HG02642 (cell line): ENCODE measurements at regions not wholly inside any gene's neighbourhood (a gene's known extent, or its start where the extent isn't known, plus 50 kb on each side); places are given as distances from the start of the nearest gene placed in this dataset.
"Not testable (repeated sequence)": the region's sequence is repeated elsewhere in the genome, so short reads cannot be mapped to it uniquely, and the experiment has no call there.

Source experiments
- ATAC-seq: cut with Tn5 transposase; IDR thresholded peaks from one replicate; pipeline ENCODE4 v1.9.1; 2021; ENCODE audit warnings: mild to moderate bottlenecking; ENCODE audit not compliant: unreplicated experiment, poor library complexity

DNA sequence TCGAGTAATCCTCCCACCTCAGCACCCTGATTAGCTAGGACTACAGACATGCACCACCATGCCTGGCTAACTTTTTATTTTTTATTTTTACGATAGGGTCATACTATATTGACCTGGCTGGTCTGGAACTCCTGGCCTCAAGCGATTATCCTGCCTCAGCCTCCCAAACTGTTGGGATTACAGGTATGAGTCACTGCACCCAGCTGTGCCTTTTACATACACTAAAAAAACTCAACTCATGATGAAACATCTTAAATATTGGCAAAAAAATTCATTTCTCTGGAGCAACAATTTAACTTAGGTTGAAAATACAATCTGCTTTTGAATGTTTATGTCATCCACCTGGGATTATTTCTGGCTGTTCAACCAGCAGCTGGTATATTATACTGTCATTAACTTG, 598.3 kb upstream of the ZP4 start:
- ATAC-seq = no peak

DNA sequence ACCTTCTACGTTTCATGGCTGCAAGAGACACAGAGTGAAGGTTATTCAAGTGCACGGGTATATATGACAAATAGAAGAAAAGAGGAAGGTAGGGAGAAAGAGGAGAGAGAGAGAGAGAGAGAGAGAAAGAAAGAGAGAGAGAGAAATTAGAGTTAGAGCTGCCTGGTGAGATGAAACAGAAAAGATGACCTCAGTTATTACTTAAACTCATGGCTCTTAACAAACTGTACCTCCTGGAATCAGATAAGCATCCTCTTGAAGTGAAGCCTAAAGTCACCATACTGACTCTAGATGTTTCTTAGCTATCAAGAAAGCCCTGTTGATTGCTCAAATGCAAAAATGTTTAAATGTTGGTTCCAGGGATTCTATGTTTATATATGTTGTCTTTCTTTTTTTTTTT, 597.7 kb upstream of the ZP4 start:
- ATAC-seq = no peak

DNA sequence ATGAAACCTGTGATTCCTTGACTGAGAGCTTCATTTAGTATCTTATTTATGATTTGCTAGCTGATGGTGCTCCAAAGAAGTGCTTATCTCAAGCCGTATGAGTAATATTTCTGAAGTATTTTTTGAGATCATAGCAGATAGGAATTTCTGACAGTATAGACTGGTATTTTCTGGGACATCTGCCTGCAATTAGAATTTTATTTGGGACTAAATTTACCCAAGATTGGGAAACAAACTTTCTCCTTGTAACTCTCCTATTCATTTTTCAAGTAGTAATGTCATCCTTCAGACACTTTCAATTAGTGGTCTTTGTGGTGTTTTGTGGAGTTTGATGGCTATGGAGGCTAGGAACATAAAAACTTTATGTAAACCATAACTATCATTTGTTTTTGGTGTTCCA, 597.2 kb upstream of the ZP4 start:
- ATAC-seq = no peak

DNA sequence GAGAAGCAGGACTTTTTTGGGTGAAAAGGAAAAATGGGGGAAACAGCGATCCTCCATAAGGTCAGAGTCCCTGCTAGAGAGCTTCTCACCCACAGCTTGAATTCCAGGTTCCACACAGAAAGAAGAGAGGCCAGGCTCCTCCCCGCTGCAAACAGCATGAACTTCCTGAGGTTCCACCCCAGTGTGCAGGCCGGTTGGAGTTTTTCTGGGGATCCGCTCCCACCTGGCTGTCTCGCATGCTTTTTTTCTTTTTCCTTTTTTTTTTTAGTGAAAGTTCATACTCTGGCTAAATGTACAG, 595.1 kb upstream of the ZP4 start:
- no peak for ATAC-seq

DNA sequence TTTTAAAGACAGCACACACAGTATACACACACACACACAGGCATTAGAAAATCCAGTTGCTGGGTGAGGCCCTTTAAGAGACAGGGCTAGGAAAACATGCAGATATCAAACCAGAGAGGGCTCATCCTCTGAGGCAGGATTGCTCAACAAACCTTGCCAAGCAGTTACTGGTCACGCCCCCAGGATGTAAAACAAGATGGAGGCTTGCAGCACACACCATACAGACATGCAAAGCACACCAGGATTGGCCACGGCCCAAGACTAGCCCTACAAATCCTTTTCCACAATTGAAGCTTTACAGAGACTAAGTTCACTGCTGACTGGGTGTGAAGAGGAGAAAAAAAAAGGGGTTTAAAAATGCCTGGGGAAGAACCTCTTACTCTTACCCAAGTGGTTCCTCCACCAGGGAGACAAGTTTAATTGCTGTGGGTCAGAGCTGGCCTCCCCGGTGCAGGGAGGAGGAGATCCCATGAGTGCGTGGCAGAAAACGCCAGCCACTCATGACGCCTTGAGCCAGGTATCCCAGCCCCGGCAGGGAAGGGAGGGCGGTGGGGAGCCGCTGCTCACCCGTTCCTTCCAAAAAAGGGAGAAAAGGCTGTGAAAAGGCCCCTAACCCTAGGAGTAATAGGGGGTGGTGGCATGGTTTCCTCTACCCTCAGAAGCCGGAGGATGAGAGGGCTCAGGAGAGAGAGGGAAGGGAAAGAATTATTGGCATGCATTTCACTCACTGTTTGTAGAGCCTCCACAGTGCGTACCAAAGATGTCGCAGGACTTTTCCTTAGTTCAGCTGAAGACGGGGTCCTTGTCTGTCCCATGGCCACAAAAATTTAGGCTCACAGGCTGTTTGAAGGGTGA, 594.6 kb upstream of the ZP4 start:
- ATAC-seq = no peak

DNA sequence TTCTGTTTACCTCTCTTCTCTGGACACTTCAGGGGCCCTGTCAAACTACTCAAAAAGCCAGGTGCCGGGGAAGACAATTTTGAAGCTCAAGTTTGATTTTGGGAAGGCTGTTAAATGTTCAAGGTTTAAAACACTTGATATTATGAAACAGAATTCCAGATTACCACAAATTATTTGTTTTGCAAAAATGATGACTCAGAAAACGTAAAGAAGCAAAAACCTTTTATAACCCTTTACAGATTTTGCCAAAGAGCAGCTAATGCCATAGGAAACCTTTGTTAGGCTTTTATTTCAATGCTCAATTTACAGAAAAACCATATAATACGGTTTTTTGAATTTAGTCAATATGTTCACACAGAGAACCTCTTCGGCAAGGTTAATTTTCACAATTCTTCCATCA, 593.4 kb upstream of the ZP4 start:
- no peak for ATAC-seq

DNA sequence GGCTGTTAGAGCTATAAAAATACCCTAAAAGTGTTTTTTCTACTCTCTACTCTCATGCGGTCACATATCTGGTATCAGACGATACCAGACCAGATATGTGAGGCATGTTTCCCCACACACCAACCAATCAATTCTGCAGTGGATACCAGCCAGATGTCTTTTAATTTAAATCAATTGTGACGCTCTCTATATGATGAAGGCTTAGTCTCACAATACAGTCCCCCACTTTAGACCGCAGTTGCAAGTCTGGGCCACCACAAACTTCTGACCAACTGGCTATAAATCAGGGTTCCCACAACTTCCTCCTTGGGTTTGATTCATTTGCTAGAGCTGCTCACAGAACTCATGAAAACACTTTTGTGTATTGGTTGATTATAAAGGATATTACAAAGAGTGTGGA, 586.1 kb upstream of the ZP4 start:
- ATAC-seq = no peak

DNA sequence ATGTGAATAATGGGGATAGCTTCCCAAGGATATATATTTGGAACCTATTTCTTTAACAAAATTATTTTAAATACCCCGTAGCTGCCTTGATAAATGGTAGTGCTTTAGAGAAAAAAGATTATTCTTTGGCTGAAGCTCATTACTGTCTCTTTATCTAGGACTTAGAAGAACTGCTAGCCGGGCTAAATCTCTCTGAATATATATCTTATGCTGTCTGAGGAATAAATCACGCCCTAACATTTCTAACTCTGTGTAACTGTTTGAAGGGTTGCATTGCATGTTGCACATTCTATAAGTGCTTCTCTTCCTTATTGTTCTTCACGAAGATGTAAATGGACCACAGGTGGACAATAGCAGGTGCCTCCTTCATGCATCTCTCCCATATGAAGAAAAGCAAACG, 585.0 kb upstream of the ZP4 start:
- ATAC-seq = no peak

DNA sequence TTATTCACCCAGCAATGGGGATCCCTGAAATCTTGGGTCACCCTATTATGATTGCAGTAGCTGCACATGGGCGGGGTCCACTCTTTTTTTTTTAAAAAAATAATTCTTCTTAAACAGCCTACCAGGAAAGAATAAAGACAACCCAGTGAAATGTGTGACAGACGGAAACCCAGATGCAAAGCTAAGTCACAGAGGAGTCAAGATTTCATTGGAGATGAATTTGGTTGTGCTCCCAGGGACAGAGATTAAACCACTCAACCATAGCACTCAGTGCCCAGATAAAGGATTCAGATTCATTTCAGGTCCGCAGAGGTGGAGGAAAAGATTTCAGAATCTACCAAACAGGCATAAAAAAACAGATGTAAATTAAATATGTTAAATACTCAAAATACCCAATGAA, 583.5 kb upstream of the ZP4 start:
- ATAC-seq = no peak

DNA sequence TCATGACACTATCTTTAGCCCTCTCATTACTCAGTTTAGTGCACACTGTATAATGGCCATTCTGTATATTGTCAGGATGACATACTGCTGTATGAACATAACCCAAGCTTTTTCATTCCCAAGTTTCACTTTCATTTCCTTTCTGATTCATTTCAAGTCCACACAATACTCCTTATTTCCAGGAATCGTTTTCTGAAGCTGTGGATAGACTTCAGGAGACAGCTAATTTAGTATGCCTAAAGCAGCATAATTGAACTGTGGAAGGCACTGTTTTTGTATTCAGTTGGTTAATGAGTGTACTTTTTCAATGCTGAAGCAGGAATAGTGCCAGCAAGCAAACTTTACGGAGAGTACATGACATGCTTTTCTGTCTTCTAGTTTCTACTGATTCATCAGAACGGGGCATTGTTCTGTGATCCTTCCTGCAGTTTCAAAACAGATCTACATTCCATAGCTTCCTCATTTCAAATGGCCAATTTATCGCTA, 578.5 kb upstream of the ZP4 start:
- no peak for ATAC-seq

DNA sequence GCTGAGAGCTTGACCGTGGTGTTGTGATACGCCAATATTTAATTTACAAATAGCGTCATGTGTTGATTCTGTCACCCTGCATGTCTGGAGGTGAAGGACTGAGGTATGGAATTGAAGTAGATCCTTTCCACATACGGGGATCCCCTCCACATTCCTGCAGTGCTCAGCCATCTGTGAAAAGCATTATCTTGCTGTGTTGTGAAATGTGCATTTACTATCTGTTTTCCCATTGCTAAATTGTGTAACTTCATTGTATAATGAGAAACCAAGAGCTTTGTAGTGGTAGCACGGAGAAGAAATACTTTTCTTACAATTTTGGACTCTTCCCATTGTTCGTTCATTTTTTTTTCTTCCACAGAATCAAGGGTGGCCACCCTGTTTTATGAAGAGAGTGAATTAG, 577.3 kb upstream of the ZP4 start:
- ATAC-seq = no peak

DNA sequence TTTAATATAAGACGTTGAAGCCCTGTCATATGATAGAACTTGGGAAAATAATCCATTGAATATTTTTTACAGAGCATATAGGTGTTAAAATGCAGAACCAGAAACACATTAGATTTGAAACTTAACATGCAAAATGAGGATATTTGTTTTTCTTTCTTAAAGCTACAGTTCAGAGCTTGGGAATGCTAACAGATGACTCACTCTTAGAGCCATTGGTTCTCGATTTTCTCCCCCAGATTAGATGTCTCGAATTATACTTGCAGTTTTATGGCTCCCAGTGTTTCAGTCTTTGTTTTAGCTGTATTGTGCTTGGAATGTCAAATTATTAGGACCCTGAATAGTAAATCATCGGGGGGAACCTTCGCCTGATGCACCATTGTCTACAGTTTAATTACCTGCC, 575.7 kb upstream of the ZP4 start:
- no peak for ATAC-seq

DNA sequence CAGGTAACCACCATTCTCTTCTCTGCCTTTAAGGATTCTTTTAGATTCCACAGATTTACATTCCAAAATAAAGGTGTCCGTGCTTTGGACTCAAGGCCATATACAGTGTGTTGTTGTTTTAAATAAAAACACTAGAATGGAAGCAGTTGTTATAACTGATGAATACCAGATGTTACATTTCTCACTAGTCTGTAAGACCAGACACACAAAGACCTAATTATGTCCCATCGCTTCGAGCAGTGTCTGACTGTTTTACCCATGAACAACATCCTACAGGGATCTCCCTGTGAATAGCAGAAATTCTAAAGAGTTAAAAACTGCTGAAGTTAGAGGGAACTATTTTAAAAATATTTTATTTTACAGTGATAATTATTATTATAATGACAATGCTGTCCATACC, 574.7 kb upstream of the ZP4 start:
- ATAC-seq = no peak

DNA sequence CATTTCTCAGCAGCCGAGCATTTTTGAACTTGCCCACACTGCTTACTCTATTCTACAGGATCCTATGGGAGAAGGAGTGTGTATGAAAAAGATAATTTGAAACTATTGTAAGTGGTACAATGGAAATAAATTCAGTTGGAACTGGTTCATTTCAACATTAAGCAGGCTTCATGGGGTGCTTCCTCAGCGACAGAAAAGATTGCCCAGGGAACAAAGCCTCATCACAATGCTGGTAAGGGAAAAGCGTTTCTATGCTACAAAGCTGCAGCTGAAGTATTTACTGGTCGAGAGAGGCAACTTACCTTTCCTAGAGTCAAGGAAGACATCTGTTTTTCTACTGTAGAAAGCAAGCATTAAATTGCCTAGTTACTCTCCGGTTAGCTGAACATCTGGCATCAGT, 568.2 kb upstream of the ZP4 start:
- ATAC-seq = no peak

DNA sequence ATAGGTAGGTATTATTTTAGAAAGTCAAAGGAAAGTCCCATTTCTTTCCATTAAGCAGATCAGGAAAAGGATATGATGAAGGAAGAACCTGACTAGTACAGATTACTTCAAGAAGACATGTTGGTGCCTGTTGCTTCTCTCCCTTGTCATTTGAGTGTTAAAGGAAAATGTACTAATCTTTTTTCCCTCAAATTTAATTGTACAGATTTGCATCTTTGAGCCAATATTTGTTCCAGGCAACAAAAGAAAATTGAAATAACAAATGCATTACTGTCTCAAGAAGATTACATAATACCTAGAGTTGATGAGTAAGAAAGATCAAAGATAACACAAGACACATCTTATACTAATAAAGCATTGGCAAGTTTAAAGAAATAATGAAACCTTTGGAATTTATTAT, 566.9 kb upstream of the ZP4 start:
- ATAC-seq = no peak

DNA sequence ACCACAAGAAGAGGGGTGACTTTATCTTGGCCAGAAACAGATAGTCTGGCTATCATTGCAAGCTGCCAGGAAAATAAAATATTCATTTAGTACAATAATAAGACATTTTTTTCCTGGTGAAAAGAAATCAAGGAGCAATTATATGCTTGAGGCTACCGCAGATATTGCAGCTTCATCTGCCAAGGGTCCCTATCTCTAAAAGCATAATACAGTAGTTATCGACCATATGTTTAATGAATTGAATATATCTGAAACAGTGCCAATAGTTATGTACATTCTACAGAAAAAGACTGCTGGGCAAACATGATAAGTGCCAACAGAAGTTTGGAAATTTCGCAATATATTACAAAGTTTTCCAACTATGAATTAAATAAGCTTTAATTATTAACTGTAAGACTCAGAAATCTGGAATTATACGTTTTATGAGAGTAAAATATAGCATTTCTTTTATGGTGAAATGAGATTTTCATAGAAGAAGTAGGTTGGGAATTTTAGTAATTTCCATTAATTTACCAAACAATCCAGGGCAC, 561.1 kb upstream of the ZP4 start:
- ATAC-seq = no peak

DNA sequence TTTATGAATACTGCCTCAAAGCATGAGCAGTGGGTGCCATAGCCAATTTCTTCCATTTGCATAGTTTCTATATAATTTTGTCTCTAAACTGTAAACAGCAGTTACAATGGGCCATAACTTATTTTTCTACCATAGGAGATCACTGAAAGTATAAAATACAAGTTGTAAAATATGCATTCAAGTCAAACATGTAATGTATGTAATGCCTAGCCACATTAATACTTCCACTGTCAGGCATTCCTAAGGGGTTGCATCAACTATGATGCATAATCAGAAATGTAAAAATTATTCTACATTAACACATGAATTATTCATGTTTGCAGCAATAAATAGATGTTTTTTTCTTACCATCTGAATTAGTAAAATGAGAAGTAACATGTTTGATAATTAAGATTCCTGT, 560.3 kb upstream of the ZP4 start:
- ATAC-seq = no peak

DNA sequence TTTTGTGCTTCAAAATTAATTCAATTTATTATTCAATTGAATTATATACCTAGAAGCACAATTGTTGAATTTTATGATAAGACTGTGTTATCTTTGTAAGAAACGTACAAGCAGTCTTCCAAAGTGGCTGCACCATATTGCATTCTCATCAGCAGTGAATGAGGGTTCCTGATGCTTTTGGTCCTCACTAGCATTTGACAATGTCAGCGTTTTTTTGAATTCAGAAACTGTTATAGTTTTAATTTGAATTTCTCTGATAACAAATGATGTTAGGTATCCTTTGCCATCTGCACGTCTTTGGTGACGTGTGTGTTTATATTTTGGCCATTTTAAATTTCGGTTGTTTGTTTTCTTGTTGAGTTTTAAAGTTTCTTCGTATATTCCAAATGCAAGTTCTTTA, 553.0 kb upstream of the ZP4 start:
- ATAC-seq = no peak

DNA sequence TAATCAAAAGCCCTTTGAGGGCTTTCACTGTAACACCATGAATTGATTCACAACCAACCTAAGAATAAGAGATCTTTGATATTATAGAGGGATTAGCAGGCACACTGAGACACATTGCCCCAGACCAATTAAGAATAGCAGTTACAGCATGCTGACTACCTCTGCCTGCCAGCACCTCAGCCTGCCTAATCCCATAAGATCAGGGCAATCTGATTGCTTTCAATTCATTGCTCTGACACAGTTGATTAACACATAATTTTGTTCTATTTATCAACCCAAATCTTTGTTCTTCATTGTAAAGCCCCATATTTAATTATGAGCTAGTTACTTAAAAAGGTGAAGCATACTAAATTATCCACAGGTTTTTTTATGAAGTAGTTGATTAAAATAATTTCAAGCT, 548.8 kb upstream of the ZP4 start:
- no peak for ATAC-seq

DNA sequence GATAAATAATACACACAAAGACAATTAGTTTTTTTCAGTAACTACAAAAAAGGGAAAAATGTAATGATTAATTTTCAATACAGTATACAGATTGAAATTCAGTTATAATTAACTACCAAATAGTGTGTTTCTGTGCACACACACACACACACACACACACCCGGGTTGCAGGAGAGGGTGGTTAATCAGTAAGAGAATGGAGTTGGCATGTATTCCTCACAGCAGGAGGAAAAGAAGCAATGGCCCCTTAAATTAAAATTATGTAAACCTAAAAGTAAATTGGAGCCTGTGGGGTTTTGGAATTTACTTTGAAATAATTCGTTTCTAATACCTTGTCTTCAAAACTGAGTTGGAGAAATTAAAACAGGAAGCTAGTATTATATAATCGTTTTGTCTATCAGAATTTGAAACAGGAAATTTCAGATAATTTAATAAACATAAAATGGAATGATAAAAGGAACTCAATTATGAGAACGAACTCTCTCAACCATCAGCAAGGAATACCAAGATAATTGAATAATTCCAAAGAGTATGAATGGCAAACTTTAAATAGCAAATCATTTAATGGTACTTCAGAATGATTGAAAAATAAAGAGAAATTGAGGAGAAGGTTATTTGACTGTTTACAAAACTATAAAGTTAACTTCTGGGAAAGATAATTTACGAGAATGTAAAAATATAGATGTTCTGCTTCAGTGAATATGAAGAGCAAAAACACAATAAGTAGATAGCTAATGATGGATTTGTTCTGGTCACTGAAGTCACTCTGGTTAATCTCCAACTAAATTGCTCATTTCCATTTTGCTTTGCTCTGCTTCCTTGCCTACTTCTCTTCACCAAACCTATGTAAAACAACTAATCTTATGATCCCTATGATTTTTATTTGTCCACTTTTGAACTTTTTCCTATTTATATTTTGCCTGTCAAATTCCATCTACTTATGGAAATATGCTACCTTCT, 547.9 kb upstream of the ZP4 start:
- ATAC-seq = no peak

DNA sequence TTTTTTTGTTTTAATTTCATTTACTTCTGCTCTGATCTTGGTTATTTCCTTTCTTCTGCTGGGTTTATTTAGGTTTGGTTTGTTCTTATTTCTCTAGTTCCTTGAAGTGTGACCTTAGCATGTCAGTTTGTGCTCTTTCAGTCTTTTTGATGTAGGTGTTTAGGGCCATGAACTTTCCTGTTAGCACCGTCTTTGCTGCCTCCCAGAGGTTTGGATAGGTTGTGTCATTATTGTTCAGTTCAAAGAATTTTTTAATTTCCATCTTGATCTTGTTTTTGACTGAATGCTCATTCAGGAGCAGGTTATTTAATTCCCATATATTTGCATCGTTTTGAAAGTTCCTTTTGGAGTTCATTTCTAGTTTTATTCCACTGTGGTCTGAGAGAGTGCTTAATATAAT, 539.0 kb upstream of the ZP4 start:
- ATAC-seq = not testable (repeated sequence)
